ENCODE measurements at regions not wholly inside any gene's neighbourhood (a gene's known extent, or its start where the extent isn't known, plus 50 kb on each side); places are given as distances from the start of the nearest gene placed in this dataset.

GRCh38 chr6:47360388-47360787, 50.7 kb upstream of the TNFRSF21 start:
- H3K9ac ChIP-seq (ENCODE audit: low read depth, low read length): no peak overlapping the region
- H3K4me3 ChIP-seq (ENCODE audit: low read depth, low read length): no peak overlapping the region
- no peak overlapping the region for H3K27ac ChIP-seq (ENCODE audit: low read depth, low read length)
- H3K36me3 ChIP-seq (ENCODE audit: control insufficient read depth, insufficient read depth, low read length): no peaks in the 10 kb centered on the region
- no peaks in the 10 kb centered on the region for H3K27me3 ChIP-seq (ENCODE audit: control insufficient read depth, insufficient read depth, low read length)
- peaks cover 19% of the 10 kb centered on the region for H3K4me1 ChIP-seq (ENCODE audit: control insufficient read depth, insufficient read depth, low read length)
- no peaks in the 10 kb centered on the region for H3K9me3 ChIP-seq (ENCODE audit: control insufficient read depth, insufficient read depth, low read length)

GRCh38 chr6:47362857-47363461, 53.3 kb upstream of the TNFRSF21 start:
- H3K27ac ChIP-seq (ENCODE audit: low read depth, low read length): no peak overlapping the region
- peaks cover 18% of the 10 kb centered on the region for H3K4me1 ChIP-seq (ENCODE audit: control insufficient read depth, insufficient read depth, low read length)
- H3K9ac ChIP-seq (ENCODE audit: low read depth, low read length): no peak overlapping the region

GRCh38 chr6:47363736-47364135, 54.0 kb upstream of the TNFRSF21 start:
- Histone ChIP-seq H3K27me3 (ENCODE audit: control insufficient read depth, insufficient read depth, low read length) (no peaks in the 10 kb centered on the region), H3K27ac (ENCODE audit: low read depth, low read length) (no peak overlapping the region), H3K9ac (ENCODE audit: low read depth, low read length) (no peak overlapping the region), H3K4me1 (ENCODE audit: control insufficient read depth, insufficient read depth, low read length) (peaks cover 11% of the 10 kb centered on the region), H3K36me3 (ENCODE audit: control insufficient read depth, insufficient read depth, low read length) (no peaks in the 10 kb centered on the region), H3K4me3 (ENCODE audit: low read depth, low read length) (no peak overlapping the region), H3K9me3 (ENCODE audit: control insufficient read depth, insufficient read depth, low read length) (no peaks in the 10 kb centered on the region)

More at GRCh38 chr6:47362857-47363461, 53.3 kb upstream of the TNFRSF21 start:
- Histone ChIP-seq H3K27me3 (ENCODE audit: control insufficient read depth, insufficient read depth, low read length) (no peaks in the 10 kb centered on the region), H3K36me3 (ENCODE audit: control insufficient read depth, insufficient read depth, low read length) (no peaks in the 10 kb centered on the region), H3K4me3 (ENCODE audit: low read depth, low read length) (no peak overlapping the region), H3K9me3 (ENCODE audit: control insufficient read depth, insufficient read depth, low read length) (no peaks in the 10 kb centered on the region)

GRCh38 chr6:47366335-47366890, 56.7 kb upstream of the TNFRSF21 start:
- Histone ChIP-seq H3K9me3 (ENCODE audit: control insufficient read depth, insufficient read depth, low read length) (no peaks in the 10 kb centered on the region), H3K27ac (ENCODE audit: low read depth, low read length) (no peak overlapping the region), H3K27me3 (ENCODE audit: control insufficient read depth, insufficient read depth, low read length) (no peaks in the 10 kb centered on the region), H3K36me3 (ENCODE audit: control insufficient read depth, insufficient read depth, low read length) (no peaks in the 10 kb centered on the region), H3K4me3 (ENCODE audit: low read depth, low read length) (no peak overlapping the region), H3K9ac (ENCODE audit: low read depth, low read length) (no peak overlapping the region), H3K4me1 (ENCODE audit: control insufficient read depth, insufficient read depth, low read length) (peaks cover 11% of the 10 kb centered on the region; the same call in 1 of the 2 replicates)

- peak overlapping the region; percentile 43 for H3K27ac ChIP-seq (ENCODE audit: low read depth, low read length)
- H3K9ac ChIP-seq (ENCODE audit: low read depth, low read length): no peak overlapping the region
- peaks cover 14% of the 10 kb centered on the region for H3K4me1 ChIP-seq (ENCODE audit: control insufficient read depth, insufficient read depth, low read length)
- no peaks in the 10 kb centered on the region for H3K27me3 ChIP-seq (ENCODE audit: control insufficient read depth, insufficient read depth, low read length)
- H3K4me3 ChIP-seq (ENCODE audit: low read depth, low read length): no peak overlapping the region
- H3K36me3 ChIP-seq (ENCODE audit: control insufficient read depth, insufficient read depth, low read length): no peaks in the 10 kb centered on the region
- no peaks in the 10 kb centered on the region for H3K9me3 ChIP-seq (ENCODE audit: control insufficient read depth, insufficient read depth, low read length)
These were observed 61.6 kb upstream of the TNFRSF21 start for GRCh38 chr6:47371139-47371869.

GRCh38 chr6:47371870-47372255, 62.2 kb upstream of the TNFRSF21 start:
- H3K4me3 ChIP-seq (ENCODE audit: low read depth, low read length): no peak overlapping the region
- H3K27me3 ChIP-seq (ENCODE audit: control insufficient read depth, insufficient read depth, low read length): no peaks in the 10 kb centered on the region
- H3K36me3 ChIP-seq (ENCODE audit: control insufficient read depth, insufficient read depth, low read length): no peaks in the 10 kb centered on the region
- 0 out of 2 replicates have a peak overlapping the region, but pooled peaks have one; percentile 26 for H3K9ac ChIP-seq (ENCODE audit: low read depth, low read length)
- H3K4me1 ChIP-seq (ENCODE audit: control insufficient read depth, insufficient read depth, low read length): peaks cover 14% of the 10 kb centered on the region
- H3K27ac ChIP-seq (ENCODE audit: low read depth, low read length): peak overlapping the region; percentile 43
- no peaks in the 10 kb centered on the region for H3K9me3 ChIP-seq (ENCODE audit: control insufficient read depth, insufficient read depth, low read length)

- no peak overlapping the region for H3K4me3 ChIP-seq (ENCODE audit: low read depth, low read length)
- no peak overlapping the region for H3K9ac ChIP-seq (ENCODE audit: low read depth, low read length)
These were observed 62.6 kb upstream of the TNFRSF21 start for GRCh38 chr6:47372318-47372717.

GRCh38 chr6:47375426-47375825, 65.7 kb upstream of the TNFRSF21 start:
- H3K9ac ChIP-seq (ENCODE audit: low read depth, low read length): no peak overlapping the region
- no peak overlapping the region for H3K4me3 ChIP-seq (ENCODE audit: low read depth, low read length)
- peaks cover 14% of the 10 kb centered on the region for H3K4me1 ChIP-seq (ENCODE audit: control insufficient read depth, insufficient read depth, low read length)
- no peaks in the 10 kb centered on the region for H3K9me3 ChIP-seq (ENCODE audit: control insufficient read depth, insufficient read depth, low read length)
- no peak overlapping the region for H3K27ac ChIP-seq (ENCODE audit: low read depth, low read length)
- H3K27me3 ChIP-seq (ENCODE audit: control insufficient read depth, insufficient read depth, low read length): no peaks in the 10 kb centered on the region
- H3K36me3 ChIP-seq (ENCODE audit: control insufficient read depth, insufficient read depth, low read length): no peaks in the 10 kb centered on the region

More at GRCh38 chr6:47372318-47372717, 62.6 kb upstream of the TNFRSF21 start:
- Histone ChIP-seq H3K27me3 (ENCODE audit: control insufficient read depth, insufficient read depth, low read length) (no peaks in the 10 kb centered on the region), H3K4me1 (ENCODE audit: control insufficient read depth, insufficient read depth, low read length) (peaks cover 14% of the 10 kb centered on the region), H3K9me3 (ENCODE audit: control insufficient read depth, insufficient read depth, low read length) (no peaks in the 10 kb centered on the region), H3K27ac (ENCODE audit: low read depth, low read length) (no peak overlapping the region), H3K36me3 (ENCODE audit: control insufficient read depth, insufficient read depth, low read length) (no peaks in the 10 kb centered on the region)

- Histone ChIP-seq H3K9ac (ENCODE audit: low read depth, low read length) (no peak overlapping the region), H3K9me3 (ENCODE audit: control insufficient read depth, insufficient read depth, low read length) (no peaks in the 10 kb centered on the region), H3K4me3 (ENCODE audit: low read depth, low read length) (no peak overlapping the region), H3K36me3 (ENCODE audit: control insufficient read depth, insufficient read depth, low read length) (no peaks in the 10 kb centered on the region), H3K27ac (ENCODE audit: low read depth, low read length) (no peak overlapping the region), H3K4me1 (ENCODE audit: control insufficient read depth, insufficient read depth, low read length) (peaks cover 2% of the 10 kb centered on the region), H3K27me3 (ENCODE audit: control insufficient read depth, insufficient read depth, low read length) (no peaks in the 10 kb centered on the region)
These were observed 67.2 kb upstream of the TNFRSF21 start for GRCh38 chr6:47376930-47377329.

GRCh38 chr6:47377971-47378370, 68.3 kb upstream of the TNFRSF21 start:
- H3K27me3 ChIP-seq (ENCODE audit: control insufficient read depth, insufficient read depth, low read length): no peaks in the 10 kb centered on the region
- no peak overlapping the region for H3K27ac ChIP-seq (ENCODE audit: low read depth, low read length)
- H3K9ac ChIP-seq (ENCODE audit: low read depth, low read length): no peak overlapping the region
- no peaks in the 10 kb centered on the region for H3K4me1 ChIP-seq (ENCODE audit: control insufficient read depth, insufficient read depth, low read length)
- H3K36me3 ChIP-seq (ENCODE audit: control insufficient read depth, insufficient read depth, low read length): no peaks in the 10 kb centered on the region
- no peaks in the 10 kb centered on the region for H3K9me3 ChIP-seq (ENCODE audit: control insufficient read depth, insufficient read depth, low read length)
- no peak overlapping the region for H3K4me3 ChIP-seq (ENCODE audit: low read depth, low read length)

- Histone ChIP-seq H3K4me3 (ENCODE audit: low read depth, low read length) (no peak overlapping the region), H3K4me1 (ENCODE audit: control insufficient read depth, insufficient read depth, low read length) (no peaks in the 10 kb centered on the region), H3K27me3 (ENCODE audit: control insufficient read depth, insufficient read depth, low read length) (no peaks in the 10 kb centered on the region), H3K9me3 (ENCODE audit: control insufficient read depth, insufficient read depth, low read length) (no peaks in the 10 kb centered on the region), H3K9ac (ENCODE audit: low read depth, low read length) (no peak overlapping the region), H3K36me3 (ENCODE audit: control insufficient read depth, insufficient read depth, low read length) (no peaks in the 10 kb centered on the region), H3K27ac (ENCODE audit: low read depth, low read length) (no peak overlapping the region)
These were observed 69.6 kb upstream of the TNFRSF21 start for GRCh38 chr6:47379328-47379727.
